Anterior cingulate cortex (tissue), 58 donors: ENCODE measurements at regions not wholly inside any gene's neighbourhood (a gene's known extent, or its start where the extent isn't known, plus 50 kb on each side); places are given as distances from the start of the nearest gene placed in this dataset.

Experiments used
- DNase-seq, 58 donors: peaks; one replicate each; lab custom pipeline; 2025; lab: John Stamatoyannopoulos, UW

- no peak for DNase-seq
These were observed 67.0 kb upstream of the GPR149 start for GRCh38 chr3:154496978-154497377.

DNA sequence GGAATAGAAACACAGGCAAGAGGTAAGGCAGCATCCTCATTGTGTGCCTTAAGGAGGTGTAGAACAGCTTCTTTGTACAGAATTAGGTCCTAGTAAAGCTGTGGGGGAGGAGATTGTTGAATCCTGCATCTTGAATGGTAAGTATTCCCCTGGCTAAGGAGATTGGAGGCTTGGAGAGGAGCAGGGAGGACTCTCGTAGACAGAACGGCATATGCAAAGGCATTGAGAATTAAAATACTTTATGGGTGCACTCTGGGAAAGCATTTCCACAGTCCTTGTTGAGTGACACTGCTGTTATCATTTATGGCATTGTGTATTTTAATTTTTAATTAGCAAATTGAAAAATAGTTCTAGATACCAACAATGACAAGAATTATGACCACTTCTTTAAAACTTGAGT lies 66.5 kb upstream of the GPR149 start:
- no peak for DNase-seq

GRCh38 chr3:154486949-154487348 lies 57.0 kb upstream of the GPR149 start:
- DNase-seq: no peak

DNA sequence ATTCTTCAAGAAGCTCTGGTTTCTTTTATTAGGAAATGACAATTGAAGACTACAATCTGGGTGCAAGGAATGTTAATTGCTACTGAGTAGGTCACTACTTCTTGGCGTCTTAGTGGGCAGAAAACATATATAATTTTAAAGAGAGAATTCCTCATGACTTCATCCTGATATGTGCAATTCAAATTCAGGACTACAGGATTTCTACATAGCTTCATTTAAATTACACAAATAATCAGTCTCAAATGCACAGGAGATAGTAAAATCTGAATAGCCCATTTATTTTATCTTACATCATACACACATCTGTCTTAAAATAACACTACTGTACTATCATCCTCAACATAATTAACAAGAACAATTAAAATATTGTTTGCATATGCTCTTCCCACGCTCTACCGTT lies 52.5 kb upstream of the GPR149 start:
- DNase-seq: no peak

DNA sequence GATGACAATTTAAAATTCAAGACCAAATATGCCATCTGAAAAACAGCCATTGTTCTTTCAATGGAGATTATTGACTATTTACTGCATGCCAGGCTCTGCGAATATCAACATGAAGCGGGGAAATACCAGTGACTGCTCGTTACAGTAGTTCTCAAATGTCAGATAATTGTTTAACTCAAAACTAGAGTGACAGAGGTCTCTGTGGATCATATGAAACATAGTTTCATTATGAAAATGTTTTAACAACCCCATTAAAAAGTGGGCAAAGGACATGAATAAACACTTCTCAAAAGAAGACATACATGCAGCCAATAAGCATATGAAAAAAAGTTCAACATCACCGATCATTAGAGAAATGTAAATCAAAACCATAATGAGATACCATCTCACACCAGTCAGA lies 50.0 kb upstream of the GPR149 start:
- DNase-seq: no peak
